ENCODE measurements at regions not wholly inside any gene's neighbourhood (a gene's known extent, or its start where the extent isn't known, plus 50 kb on each side); places are given as distances from the start of the nearest gene placed in this dataset.

DNA sequence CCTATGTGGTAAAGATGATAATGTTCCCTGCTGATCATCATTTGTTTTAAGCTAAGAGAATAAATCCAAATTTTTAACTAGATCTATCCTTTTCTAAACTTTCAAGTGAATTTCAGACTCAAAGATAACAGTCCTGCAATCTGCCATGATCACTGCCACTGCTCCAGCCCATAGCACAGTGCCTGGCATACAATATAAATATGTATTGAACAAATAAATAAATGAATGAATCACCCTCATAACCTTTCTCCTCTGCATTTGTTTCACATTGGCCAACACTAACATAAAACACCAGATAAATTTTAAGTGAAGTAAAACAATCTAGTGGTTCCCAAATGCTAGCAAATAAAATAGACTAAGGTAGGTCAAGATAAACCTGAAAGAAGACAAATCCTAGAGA lies 439.0 kb downstream of the GPM6A start (continued):
- no peak for TF ChIP-seq JUN (IDR thresholded peaks at IDR 0.05; ENCODE audit: low read depth, low read length)
- no peak for TF ChIP-seq BACH1 (IDR thresholded peaks at IDR 0.05; ENCODE audit: low read length)
- TF ChIP-seq POU5F1 (IDR thresholded peaks at IDR 0.05; ENCODE audit: low read depth, low read length) = no peak
- TF ChIP-seq, protein P1, sequence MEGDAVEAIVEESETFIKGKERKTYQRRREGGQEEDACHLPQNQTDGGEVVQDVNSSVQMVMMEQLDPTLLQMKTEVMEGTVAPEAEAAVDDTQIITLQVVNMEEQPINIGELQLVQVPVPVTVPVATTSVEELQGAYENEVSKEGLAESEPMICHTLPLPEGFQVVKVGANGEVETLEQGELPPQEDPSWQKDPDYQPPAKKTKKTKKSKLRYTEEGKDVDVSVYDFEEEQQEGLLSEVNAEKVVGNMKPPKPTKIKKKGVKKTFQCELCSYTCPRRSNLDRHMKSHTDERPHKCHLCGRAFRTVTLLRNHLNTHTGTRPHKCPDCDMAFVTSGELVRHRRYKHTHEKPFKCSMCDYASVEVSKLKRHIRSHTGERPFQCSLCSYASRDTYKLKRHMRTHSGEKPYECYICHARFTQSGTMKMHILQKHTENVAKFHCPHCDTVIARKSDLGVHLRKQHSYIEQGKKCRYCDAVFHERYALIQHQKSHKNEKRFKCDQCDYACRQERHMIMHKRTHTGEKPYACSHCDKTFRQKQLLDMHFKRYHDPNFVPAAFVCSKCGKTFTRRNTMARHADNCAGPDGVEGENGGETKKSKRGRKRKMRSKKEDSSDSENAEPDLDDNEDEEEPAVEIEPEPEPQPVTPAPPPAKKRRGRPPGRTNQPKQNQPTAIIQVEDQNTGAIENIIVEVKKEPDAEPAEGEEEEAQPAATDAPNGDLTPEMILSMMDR (IDR thresholded peaks at IDR 0.05; ENCODE audit: control extremely low read depth in 1 of 3, insufficient read depth in 1 of 3, low read depth in 1 of 3, low read length in 3 of 3) = no peak
- no peak for TF ChIP-seq EZH2 (IDR thresholded peaks at IDR 0.05; ENCODE audit: low read depth, low read length, severe bottlenecking)
- TF ChIP-seq, protein P2, sequence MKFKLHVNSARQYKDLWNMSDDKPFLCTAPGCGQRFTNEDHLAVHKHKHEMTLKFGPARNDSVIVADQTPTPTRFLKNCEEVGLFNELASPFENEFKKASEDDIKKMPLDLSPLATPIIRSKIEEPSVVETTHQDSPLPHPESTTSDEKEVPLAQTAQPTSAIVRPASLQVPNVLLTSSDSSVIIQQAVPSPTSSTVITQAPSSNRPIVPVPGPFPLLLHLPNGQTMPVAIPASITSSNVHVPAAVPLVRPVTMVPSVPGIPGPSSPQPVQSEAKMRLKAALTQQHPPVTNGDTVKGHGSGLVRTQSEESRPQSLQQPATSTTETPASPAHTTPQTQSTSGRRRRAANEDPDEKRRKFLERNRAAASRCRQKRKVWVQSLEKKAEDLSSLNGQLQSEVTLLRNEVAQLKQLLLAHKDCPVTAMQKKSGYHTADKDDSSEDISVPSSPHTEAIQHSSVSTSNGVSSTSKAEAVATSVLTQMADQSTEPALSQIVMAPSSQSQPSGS (IDR thresholded peaks at IDR 0.05; ENCODE audit: low read length) = no peak
- TF ChIP-seq TBP (IDR thresholded peaks at IDR 0.05; ENCODE audit: low read depth, low read length) = no peak
- no peak for TF ChIP-seq KDM5A (IDR thresholded peaks at IDR 0.05; ENCODE audit: low read length)
- no peak for TF ChIP-seq BCL11A (IDR thresholded peaks at IDR 0.05; ENCODE audit: low read depth in 2 of 2, low read length in 2 of 2)
- no peak for TF ChIP-seq EGR1 (IDR thresholded peaks at IDR 0.05; ENCODE audit: borderline replicate concordance, low read depth, low read length)
- TF ChIP-seq PHF8 (conservative IDR thresholded peaks at IDR 0.05; ENCODE audit: low read depth, low read length) = no peak
- TF ChIP-seq TEAD4 (IDR thresholded peaks at IDR 0.05; ENCODE audit: low read depth, low read length) = no peak
- TF ChIP-seq RBBP5 (IDR thresholded peaks at IDR 0.05; ENCODE audit: borderline replicate concordance, low read depth, low read length) = no peak
- TF ChIP-seq SAP30 (IDR thresholded peaks at IDR 0.05; ENCODE audit: insufficient read depth, insufficient replicate concordance, low read length) = no peak
- no peak for TF ChIP-seq CTBP2 (IDR thresholded peaks at IDR 0.05; ENCODE audit: borderline replicate concordance, insufficient read depth, insufficient read length, low read length)
- no peak for TF ChIP-seq JUND (IDR thresholded peaks at IDR 0.05; ENCODE audit: low read length)
- no peak for TF ChIP-seq SIN3A (conservative IDR thresholded peaks at IDR 0.05 in 1 of 2, IDR thresholded peaks at IDR 0.05 in 1 of 2; ENCODE audit: low read depth in 1 of 2, low read length in 2 of 2)

All from H1 (cell line).